ENCODE measurements at regions not wholly inside any gene's neighbourhood (a gene's known extent, or its start where the extent isn't known, plus 50 kb on each side); places are given as distances from the start of the nearest gene placed in this dataset.

DNA sequence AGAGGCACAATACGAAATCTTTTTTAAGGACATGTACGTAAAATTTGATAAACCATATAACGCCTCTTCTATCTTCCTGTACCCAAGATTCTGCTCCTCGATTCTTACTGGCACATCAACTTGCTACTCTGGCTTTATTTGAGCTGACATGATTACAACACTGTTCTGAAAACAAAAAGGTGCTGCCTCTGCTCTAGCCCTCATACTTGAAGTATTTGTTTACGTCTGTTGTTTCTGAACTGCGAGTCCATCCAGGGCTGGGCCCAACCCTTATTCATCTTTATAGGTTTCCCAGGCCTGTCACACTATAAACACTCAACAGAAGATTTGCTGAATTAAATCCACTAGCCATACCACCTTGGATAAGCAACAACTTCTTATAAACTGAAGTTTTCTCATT, 96.2 kb upstream of the SVIL start:
- TF ChIP-seq YY1 (IDR thresholded peaks at IDR 0.05) (no peak), NR2F2 (IDR thresholded peaks at IDR 0.05) (no peak), FOXA2 (IDR thresholded peaks at IDR 0.05) (no peak), HNF4A (conservative IDR thresholded peaks at IDR 0.05) (no peak), REST (IDR thresholded peaks at IDR 0.05) (no peak), ZBTB33 (IDR thresholded peaks at IDR 0.05) (no peak), HNF4G (IDR thresholded peaks at IDR 0.05) (no peak), ATF3 (IDR thresholded peaks at IDR 0.05) (no peak), SP1 (IDR thresholded peaks at IDR 0.05) (no peak), MAX (IDR thresholded peaks at IDR 0.05) (no peak)
- Histone ChIP-seq H3K4me1 (ENCODE audit: control insufficient read depth in 4 of 4, insufficient read depth in 4 of 4, low read length in 3 of 4) (peaks cover 0 to 17% (median 8%) of the 10 kb centered on the region in 4 donors), H3K9me3 (ENCODE audit: control insufficient read depth in 4 of 4, low read length in 3 of 4) (no peaks in the 10 kb centered on the region), H3K27ac (ENCODE audit: low read depth in 1 of 2, low read length in 2 of 2) (no peak overlapping the region), H3K27me3 (ENCODE audit: control insufficient read depth in 4 of 4, insufficient read depth in 4 of 4, low read length in 3 of 4) (no peaks in the 10 kb centered on the region), H3K36me3 (ENCODE audit: control insufficient read depth in 4 of 4, insufficient read depth in 3 of 4, low read depth in 1 of 4, low read length in 3 of 4) (no peaks in the 10 kb centered on the region), H3K4me3 (ENCODE audit: low read depth in 1 of 3, low read length in 3 of 3) (no peak overlapping the region), H3K9ac (ENCODE audit: low read depth in 1 of 2, low read length in 2 of 2) (no peak overlapping the region)
- 66% methylated on average over 6 of the region's 6 CpGs for WGBS
- DNase-seq (ENCODE audit: low spot score), result no peak

DNA sequence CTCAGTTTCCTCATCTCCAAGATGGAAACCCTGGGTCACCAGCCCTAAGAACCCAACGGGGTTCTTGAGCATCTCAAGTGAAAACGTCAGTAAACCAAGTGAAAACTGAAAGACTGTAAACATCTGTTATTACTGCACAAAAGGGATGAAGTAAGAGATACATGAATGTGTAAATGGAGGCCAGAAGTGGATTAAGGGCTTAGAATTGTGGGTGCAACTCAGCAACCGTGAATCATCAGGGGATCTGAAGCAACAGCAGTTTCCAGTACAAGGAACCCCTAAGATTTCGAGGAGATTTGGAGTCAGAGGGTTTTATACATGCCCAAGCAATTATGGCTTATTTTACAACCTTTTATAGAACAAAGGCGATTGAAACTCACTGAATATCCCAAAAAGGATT, 95.7 kb upstream of the SVIL start:
- no peaks in the 10 kb centered on the region for H3K27me3 ChIP-seq (ENCODE audit: control insufficient read depth in 4 of 4, insufficient read depth in 4 of 4, low read length in 3 of 4)
- no peak overlapping the region for H3K4me3 ChIP-seq (ENCODE audit: low read depth in 1 of 3, low read length in 3 of 3)
- DNase-seq (ENCODE audit: low spot score), result no peak
- no peaks in the 10 kb centered on the region for H3K36me3 ChIP-seq (ENCODE audit: control insufficient read depth in 4 of 4, insufficient read depth in 3 of 4, low read depth in 1 of 4, low read length in 3 of 4)
- 85% methylated on average over 5 of the region's 5 CpGs for WGBS
- H3K27ac ChIP-seq (ENCODE audit: low read depth in 1 of 2, low read length in 2 of 2), result no peak overlapping the region
- no peaks in the 10 kb centered on the region for H3K9me3 ChIP-seq (ENCODE audit: control insufficient read depth in 4 of 4, low read length in 3 of 4)
- TF ChIP-seq JUND (IDR thresholded peaks at IDR 0.05) (no peak), YY1 (IDR thresholded peaks at IDR 0.05) (no peak), CTCF (IDR thresholded peaks at IDR 0.05; ENCODE audit: low read depth, low read length, missing input control) (no peak), GABPA (IDR thresholded peaks at IDR 0.05 in 1 of 2, conservative IDR thresholded peaks at IDR 0.05 in 1 of 2) (no peak), FOXA1 (IDR thresholded peaks at IDR 0.05) (no peak), SP1 (IDR thresholded peaks at IDR 0.05) (no peak), EGR1 (IDR thresholded peaks at IDR 0.05; ENCODE audit: low read depth in 2 of 2) (no peak), HNF4G (IDR thresholded peaks at IDR 0.05) (no peak), REST (IDR thresholded peaks at IDR 0.05) (no peak), HNF4A (conservative IDR thresholded peaks at IDR 0.05) (no peak), NR2F2 (IDR thresholded peaks at IDR 0.05) (no peak), ATF3 (IDR thresholded peaks at IDR 0.05) (no peak), RAD21 (IDR thresholded peaks at IDR 0.05) (no peak)
- no peak overlapping the region for H3K9ac ChIP-seq (ENCODE audit: low read depth in 1 of 2, low read length in 2 of 2)
- H3K4me1 ChIP-seq (ENCODE audit: control insufficient read depth in 4 of 4, insufficient read depth in 4 of 4, low read length in 3 of 4), result peaks cover 0 to 22% (median 9%) of the 10 kb centered on the region in 4 donors
